Ishikawa (cell line): ENCODE measurements at regions not wholly inside any gene's neighbourhood (a gene's known extent, or its start where the extent isn't known, plus 50 kb on each side); places are given as distances from the start of the nearest gene placed in this dataset.

Source experiments
- CEBPB ChIP-seq: IDR thresholded peaks from 2 replicates; pipeline ENCODE4 v1.6.1; 2012
- CREB1 ChIP-seq: IDR thresholded peaks from 2 replicates; pipeline ENCODE4 v1.6.1; 2012; ENCODE audit warnings: low read depth
- EGR1 ChIP-seq: IDR thresholded peaks from 2 replicates; pipeline ENCODE4 v1.6.1; 2012
- EP300 ChIP-seq: IDR thresholded peaks from 2 replicates; pipeline ENCODE4 v1.6.1; 2012; ENCODE audit warnings: borderline replicate concordance
- FOXM1 ChIP-seq: IDR thresholded peaks from 2 replicates; pipeline ENCODE4 v1.6.1; 2012; ENCODE audit warnings: low read depth, borderline replicate concordance
- NFIC ChIP-seq: IDR thresholded peaks from 2 replicates; pipeline ENCODE4 v1.6.1; 2012
- RAD21 ChIP-seq: IDR thresholded peaks from 2 replicates; pipeline ENCODE4 v1.6.1; 2012; ENCODE audit warnings: low read depth
- REST ChIP-seq: IDR thresholded peaks from 2 replicates; pipeline ENCODE4 v1.6.1; 2012; ENCODE audit warnings: low read depth, mild to moderate bottlenecking
- TAF1 ChIP-seq: IDR thresholded peaks from 2 replicates; pipeline ENCODE4 v1.6.1; 2012; ENCODE audit warnings: low read depth, mild to moderate bottlenecking
- TCF12 ChIP-seq: IDR thresholded peaks from 2 replicates; pipeline ENCODE4 v1.6.1; 2012; ENCODE audit warnings: low read depth
- TEAD4 ChIP-seq: IDR thresholded peaks from 2 replicates; pipeline ENCODE4 v1.6.1; 2012
- USF1 ChIP-seq: IDR thresholded peaks from 2 replicates; pipeline ENCODE4 v1.6.1; 2012
- YY1 ChIP-seq: IDR thresholded peaks from 2 replicates; pipeline ENCODE4 v1.6.1; 2012; ENCODE audit warnings: low read depth
- ZBTB7A ChIP-seq: IDR thresholded peaks from 2 replicates; pipeline ENCODE4 v1.6.1; 2012; ENCODE audit warnings: low read depth

- TF ChIP-seq EGR1, result no peak
- no peak for TF ChIP-seq FOXM1
- TF ChIP-seq CEBPB, result no peak
- no peak for TF ChIP-seq ZBTB7A
- TF ChIP-seq CREB1, result no peak
- no peak for TF ChIP-seq TEAD4
- no peak for TF ChIP-seq REST
- TF ChIP-seq USF1, result no peak
- TF ChIP-seq TAF1, result no peak
Observed at GRCh38 chr10:117694190-117694589, 151.6 kb downstream of the EMX2 start.

GRCh38 chr10:117697402-117697801 lies 154.9 kb downstream of the EMX2 start:
- no peak for TF ChIP-seq EP300
- TF ChIP-seq CREB1, result no peak
- no peak for TF ChIP-seq ZBTB7A
- no peak for TF ChIP-seq EGR1
- no peak for TF ChIP-seq REST
- no peak for TF ChIP-seq CEBPB

- TF ChIP-seq EGR1 (no peak), USF1 (peak; percentile 67)
Observed at GRCh38 chr10:117698809-117699208, 156.3 kb downstream of the EMX2 start.

GRCh38 chr10:117699436-117700075 lies 157.0 kb downstream of the EMX2 start:
- TF ChIP-seq ZBTB7A, result no peak
- TF ChIP-seq CEBPB, result 0 out of 2 replicates have a peak, but pooled peaks have one; percentile 45
- no peak for TF ChIP-seq TAF1
- peak; percentile 47; the same call in 1 of the 2 replicates for TF ChIP-seq EP300
- no peak for TF ChIP-seq FOXM1
- TF ChIP-seq YY1, result no peak
- no peak for TF ChIP-seq RAD21
- TF ChIP-seq EGR1, result no peak
- no peak for TF ChIP-seq NFIC
- 0 out of 2 replicates have a peak, but pooled peaks have one; percentile 20 for TF ChIP-seq TCF12

GRCh38 chr10:117710181-117710798 lies 167.7 kb downstream of the EMX2 start:
- peak; percentile 30; the same call in 1 of the 2 replicates for TF ChIP-seq RAD21
- no peak for TF ChIP-seq USF1
- no peak for TF ChIP-seq REST
